ENCODE measurements at regions not wholly inside any gene's neighbourhood (a gene's known extent, or its start where the extent isn't known, plus 50 kb on each side); places are given as distances from the start of the nearest gene placed in this dataset.

DNA sequence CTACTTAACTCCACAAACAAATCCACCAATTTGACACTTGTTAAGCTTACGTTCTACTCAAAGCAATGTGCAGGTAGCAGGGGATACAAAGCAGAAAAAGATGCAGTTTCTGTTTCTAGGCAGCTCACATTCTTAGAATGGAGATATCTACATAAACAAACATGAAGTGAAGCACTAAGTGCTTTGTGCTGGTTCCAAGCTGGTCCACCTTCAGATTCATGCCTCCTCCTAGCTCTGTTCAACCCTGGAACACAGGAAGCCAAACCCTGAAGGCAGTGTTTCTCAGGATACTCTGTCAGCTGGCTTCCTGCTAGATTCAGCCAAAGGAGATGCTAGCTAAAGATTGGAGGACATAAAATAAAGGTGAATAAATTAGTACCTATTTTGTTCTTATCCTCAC is 55.3 kb upstream of the NOL4 start:
- H3K36me3 ChIP-seq (ENCODE audit: control insufficient read depth in 1 of 2, insufficient read depth in 2 of 2, low read length in 1 of 2) = no peaks in the 10 kb centered on the region
- 63 to 75% methylated on average over 1 of the region's 1 CpG for WGBS, 2 donors
- no peaks in the 10 kb centered on the region for H3K27me3 ChIP-seq (ENCODE audit: control insufficient read depth in 1 of 2, insufficient read depth in 2 of 2, low read length in 1 of 2)
- ATAC-seq (ENCODE audit: low FRiP score) (no peak), DNase-seq (no peak)
- intact Hi-C loops (cut with DNase I) = no loop called here
- no peaks in the 10 kb centered on the region for H3K9me3 ChIP-seq (ENCODE audit: control insufficient read depth, low read length)
- H3K4me1 ChIP-seq (ENCODE audit: control insufficient read depth in 1 of 2, insufficient read depth in 2 of 2, low read length in 2 of 2) = no peaks in the 10 kb centered on the region
- H3K4me3 ChIP-seq (ENCODE audit: low read length in 2 of 2) = no peak overlapping the region
- no peak overlapping the region for H3K27ac ChIP-seq (ENCODE audit: low read depth in 1 of 2, low read length in 2 of 2)

DNA sequence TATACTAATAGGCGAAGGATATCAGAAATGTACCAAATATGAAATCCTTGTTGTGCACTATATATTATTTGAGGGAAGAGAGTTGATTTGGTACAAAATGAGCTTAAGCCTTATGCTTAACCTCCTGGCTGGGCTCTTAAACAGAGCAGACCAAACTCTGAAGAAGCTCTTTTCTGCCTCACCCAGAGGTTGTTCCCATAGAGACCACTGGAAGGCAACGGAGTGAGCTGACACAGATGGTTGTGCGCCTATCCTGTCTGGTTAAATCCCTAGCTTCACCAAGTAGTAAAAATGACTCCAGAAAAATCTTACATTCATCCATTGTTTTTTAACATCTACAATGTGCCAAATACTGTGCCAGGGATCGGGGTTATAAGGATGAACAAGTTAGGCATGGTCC is 55.9 kb upstream of the NOL4 start:
- no peak overlapping the region for H3K27ac ChIP-seq (ENCODE audit: low read depth in 1 of 2, low read length in 2 of 2)
- no peaks in the 10 kb centered on the region for H3K36me3 ChIP-seq (ENCODE audit: control insufficient read depth in 1 of 2, insufficient read depth in 2 of 2, low read length in 1 of 2)
- intact Hi-C loops (cut with DNase I) = no loop called here
- ATAC-seq (ENCODE audit: low FRiP score) (no peak), DNase-seq (no peak)
- WGBS, 2 donors = 77 to 81% methylated on average over 4 of the region's 4 CpGs
- H3K27me3 ChIP-seq (ENCODE audit: control insufficient read depth in 1 of 2, insufficient read depth in 2 of 2, low read length in 1 of 2) = no peaks in the 10 kb centered on the region
- H3K9me3 ChIP-seq (ENCODE audit: control insufficient read depth, low read length) = no peaks in the 10 kb centered on the region
- H3K4me1 ChIP-seq (ENCODE audit: control insufficient read depth in 1 of 2, insufficient read depth in 2 of 2, low read length in 2 of 2) = no peaks in the 10 kb centered on the region
- H3K4me3 ChIP-seq (ENCODE audit: low read length in 2 of 2) = no peak overlapping the region

DNA sequence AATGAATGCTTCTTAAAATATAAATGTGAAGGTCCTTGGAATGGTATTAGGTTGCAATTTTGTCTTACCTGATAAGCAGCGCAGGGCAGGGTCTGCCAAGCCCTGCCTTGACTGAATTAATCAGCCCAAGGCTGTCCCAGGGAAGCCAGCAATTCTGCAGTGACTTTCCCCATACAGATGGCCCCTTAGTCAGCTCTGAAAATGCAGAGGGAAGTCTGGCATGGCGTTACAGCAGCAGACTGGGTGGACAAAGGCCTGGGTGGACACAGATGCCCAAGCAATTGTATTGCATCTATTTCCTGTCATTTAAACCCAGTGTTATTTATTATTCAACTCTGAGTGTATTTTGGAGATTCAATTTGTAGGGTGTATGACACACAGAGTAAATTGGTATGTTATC is 56.6 kb upstream of the NOL4 start:
- WGBS, 2 donors = 61 to 63% methylated on average over 2 of the region's 2 CpGs
- Histone ChIP-seq H3K27ac (ENCODE audit: low read depth in 1 of 2, low read length in 2 of 2) (no peak overlapping the region), H3K27me3 (ENCODE audit: control insufficient read depth in 1 of 2, insufficient read depth in 2 of 2, low read length in 1 of 2) (no peaks in the 10 kb centered on the region), H3K36me3 (ENCODE audit: control insufficient read depth in 1 of 2, insufficient read depth in 2 of 2, low read length in 1 of 2) (no peaks in the 10 kb centered on the region), H3K4me3 (ENCODE audit: low read length in 2 of 2) (no peak overlapping the region), H3K4me1 (ENCODE audit: control insufficient read depth in 1 of 2, insufficient read depth in 2 of 2, low read length in 2 of 2) (no peaks in the 10 kb centered on the region), H3K9me3 (ENCODE audit: control insufficient read depth, low read length) (no peaks in the 10 kb centered on the region)
- intact Hi-C loops (cut with DNase I) = no loop called here
- DNase-seq (no peak), ATAC-seq (ENCODE audit: low FRiP score) (no peak)

DNA sequence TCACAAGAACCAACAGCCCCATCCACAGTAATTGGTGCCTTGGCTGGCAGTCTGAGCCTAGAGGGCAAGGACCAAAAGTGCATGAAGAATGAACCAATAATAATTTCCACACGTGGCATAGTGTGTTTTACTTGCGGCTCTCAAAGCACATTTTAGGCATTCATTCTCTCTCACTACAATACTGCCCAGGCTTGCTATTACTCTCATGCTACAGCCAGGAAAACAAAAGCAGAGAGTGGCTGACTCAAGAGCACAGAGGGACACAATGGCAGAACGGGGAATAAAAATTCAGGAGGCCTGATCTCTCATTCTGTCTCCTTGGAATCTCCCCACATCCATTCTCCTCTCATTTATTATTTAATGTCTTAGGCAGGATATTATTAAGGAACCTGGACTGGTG is 57.0 kb upstream of the NOL4 start:
- no peaks in the 10 kb centered on the region for H3K27me3 ChIP-seq (ENCODE audit: control insufficient read depth in 1 of 2, insufficient read depth in 2 of 2, low read length in 1 of 2)
- intact Hi-C loops (cut with DNase I) = no loop called here
- WGBS, 2 donors = 52 to 66% methylated on average over 3 of the region's 3 CpGs
- DNase-seq (no peak), ATAC-seq (ENCODE audit: low FRiP score) (no peak)
- no peaks in the 10 kb centered on the region for H3K36me3 ChIP-seq (ENCODE audit: control insufficient read depth in 1 of 2, insufficient read depth in 2 of 2, low read length in 1 of 2)
- no peaks in the 10 kb centered on the region for H3K4me1 ChIP-seq (ENCODE audit: control insufficient read depth in 1 of 2, insufficient read depth in 2 of 2, low read length in 2 of 2)
- no peak overlapping the region for H3K4me3 ChIP-seq (ENCODE audit: low read length in 2 of 2)
- no peaks in the 10 kb centered on the region for H3K9me3 ChIP-seq (ENCODE audit: control insufficient read depth, low read length)
- H3K27ac ChIP-seq (ENCODE audit: low read depth in 1 of 2, low read length in 2 of 2) = no peak overlapping the region

DNA sequence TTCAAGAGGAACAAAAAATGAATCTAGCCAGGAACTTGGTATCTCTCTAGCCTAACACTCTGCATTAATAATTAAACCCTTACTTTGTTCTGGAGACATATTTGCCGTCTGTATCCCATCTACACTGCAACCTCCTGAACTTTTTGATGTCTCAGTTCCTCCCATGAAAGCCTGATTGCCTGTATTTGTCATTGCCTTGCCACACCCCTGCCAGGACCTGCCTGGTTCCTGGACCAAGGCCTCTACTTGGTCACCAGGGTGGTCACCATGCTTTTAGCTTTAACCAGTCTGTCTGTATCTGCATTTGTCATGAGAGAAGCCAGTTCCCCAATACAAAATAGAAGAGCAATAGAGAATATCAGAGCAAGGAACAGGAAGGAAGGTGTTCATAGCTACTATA is 58.8 kb upstream of the NOL4 start:
- intact Hi-C loops (cut with DNase I) = no loop called here
- Histone ChIP-seq H3K4me1 (ENCODE audit: control insufficient read depth in 1 of 2, insufficient read depth in 2 of 2, low read length in 2 of 2) (no peaks in the 10 kb centered on the region), H3K4me3 (ENCODE audit: low read length in 2 of 2) (no peak overlapping the region), H3K36me3 (ENCODE audit: control insufficient read depth in 1 of 2, insufficient read depth in 2 of 2, low read length in 1 of 2) (no peaks in the 10 kb centered on the region), H3K27ac (ENCODE audit: low read depth in 1 of 2, low read length in 2 of 2) (no peak overlapping the region), H3K27me3 (ENCODE audit: control insufficient read depth in 1 of 2, insufficient read depth in 2 of 2, low read length in 1 of 2) (no peaks in the 10 kb centered on the region), H3K9me3 (ENCODE audit: control insufficient read depth, low read length) (peaks cover 7% of the 10 kb centered on the region)
- no peak for ATAC-seq (ENCODE audit: low FRiP score)
- 69 to 85% methylated on average over 1 of the region's 1 CpG for WGBS, 2 donors
- DNase-seq = no peak

DNA sequence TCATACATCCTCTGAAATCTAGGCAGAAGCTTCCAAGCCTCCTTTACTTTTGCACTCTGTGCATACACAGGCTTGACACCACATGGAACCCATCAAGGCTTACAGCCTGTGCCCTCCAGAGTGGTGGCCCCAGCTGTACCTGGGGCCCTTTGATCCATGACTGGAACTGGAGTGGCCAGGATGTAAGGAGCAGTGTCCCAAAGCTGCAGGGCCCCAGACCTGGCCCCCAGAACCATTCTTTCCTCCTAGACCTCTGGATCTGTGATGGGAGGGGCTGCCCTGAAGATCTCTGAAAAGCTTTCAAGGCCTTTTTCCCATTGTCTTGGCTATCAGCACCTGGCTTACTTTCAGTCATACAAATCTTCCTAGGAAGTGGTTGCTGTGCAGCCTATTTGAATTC is 63.1 kb upstream of the NOL4 start:
- intact Hi-C loops (cut with DNase I) = no loop called here

DNA sequence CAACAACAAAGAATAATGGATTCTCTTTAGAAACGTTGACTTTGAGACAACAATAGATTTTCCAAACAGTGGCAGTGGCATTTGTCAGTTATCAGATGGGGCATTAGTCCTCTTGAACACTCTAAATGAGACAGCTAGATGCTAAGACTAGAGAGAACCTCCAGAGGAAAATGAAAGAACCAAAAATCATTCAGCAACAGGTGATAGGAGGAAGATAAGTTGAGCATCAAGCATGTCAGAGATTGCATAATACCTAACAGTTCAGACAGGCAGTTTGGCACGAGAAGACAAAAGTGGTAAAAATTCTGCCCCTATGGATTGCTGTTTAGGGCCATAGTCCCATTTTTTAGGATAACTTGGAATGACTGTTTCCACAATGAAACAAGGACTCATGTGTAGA is 67.9 kb upstream of the NOL4 start:
- H3K4me3 ChIP-seq (ENCODE audit: low read length in 2 of 2) = no peak overlapping the region
- no peaks in the 10 kb centered on the region for H3K4me1 ChIP-seq (ENCODE audit: control insufficient read depth in 1 of 2, insufficient read depth in 2 of 2, low read length in 2 of 2)
- no peak overlapping the region for H3K27ac ChIP-seq (ENCODE audit: low read depth in 1 of 2, low read length in 2 of 2)
- no peaks in the 10 kb centered on the region for H3K27me3 ChIP-seq (ENCODE audit: control insufficient read depth in 1 of 2, insufficient read depth in 2 of 2, low read length in 1 of 2)
- ATAC-seq (ENCODE audit: low FRiP score) = no peak
- peaks cover 6% of the 10 kb centered on the region for H3K9me3 ChIP-seq (ENCODE audit: control insufficient read depth, low read length)
- intact Hi-C loops (cut with DNase I) = no loop called here
- H3K36me3 ChIP-seq (ENCODE audit: control insufficient read depth in 1 of 2, insufficient read depth in 2 of 2, low read length in 1 of 2) = no peaks in the 10 kb centered on the region
- WGBS, 2 donors = 59 to 64% methylated on average over 2 of the region's 2 CpGs
- no peak for DNase-seq

More for the DNA sequence above, 63.1 kb upstream of the NOL4 start:
- H3K4me3 ChIP-seq (ENCODE audit: low read length in 2 of 2) = no peak overlapping the region
- H3K27ac ChIP-seq (ENCODE audit: low read depth in 1 of 2, low read length in 2 of 2) = no peak overlapping the region
- H3K27me3 ChIP-seq (ENCODE audit: control insufficient read depth in 1 of 2, insufficient read depth in 2 of 2, low read length in 1 of 2) = no peaks in the 10 kb centered on the region
- no peak for ATAC-seq (ENCODE audit: low FRiP score)
- no peaks in the 10 kb centered on the region for H3K36me3 ChIP-seq (ENCODE audit: control insufficient read depth in 1 of 2, insufficient read depth in 2 of 2, low read length in 1 of 2)
- no peaks in the 10 kb centered on the region for H3K4me1 ChIP-seq (ENCODE audit: control insufficient read depth in 1 of 2, insufficient read depth in 2 of 2, low read length in 2 of 2)
- no peak for DNase-seq
- H3K9me3 ChIP-seq (ENCODE audit: control insufficient read depth, low read length) = peaks cover 9% of the 10 kb centered on the region

DNA sequence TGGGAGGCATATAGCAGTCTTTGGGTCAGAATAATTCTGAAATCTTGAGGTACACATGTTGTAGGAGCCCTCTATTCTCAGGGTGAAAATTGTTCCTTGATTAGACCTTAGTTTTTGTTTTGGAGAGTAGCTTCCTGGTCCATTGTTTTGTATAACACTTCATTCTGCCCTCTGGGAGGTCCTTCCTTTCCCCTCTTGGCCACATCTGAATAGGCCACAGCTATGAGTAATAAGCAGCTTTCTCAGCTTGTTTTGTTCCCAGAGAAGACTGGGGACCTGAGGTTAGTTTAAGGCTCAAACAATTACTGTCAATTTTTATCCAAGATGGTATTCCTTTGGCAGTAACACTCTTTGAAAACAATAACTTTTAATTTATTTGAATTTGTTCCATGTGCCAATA is 72.6 kb upstream of the NOL4 start:
- Histone ChIP-seq H3K27me3 (ENCODE audit: control insufficient read depth in 1 of 2, insufficient read depth in 2 of 2, low read length in 1 of 2) (peaks cover 0 to 3% of the 10 kb centered on the region in 2 donors), H3K36me3 (ENCODE audit: control insufficient read depth in 1 of 2, insufficient read depth in 2 of 2, low read length in 1 of 2) (no peaks in the 10 kb centered on the region), H3K27ac (ENCODE audit: low read depth in 1 of 2, low read length in 2 of 2) (no peak overlapping the region), H3K4me3 (ENCODE audit: low read length in 2 of 2) (no peak overlapping the region), H3K4me1 (ENCODE audit: control insufficient read depth in 1 of 2, insufficient read depth in 2 of 2, low read length in 2 of 2) (no peaks in the 10 kb centered on the region), H3K9me3 (ENCODE audit: control insufficient read depth, low read length) (peaks cover 2% of the 10 kb centered on the region)
- no peak for DNase-seq
- no peak for ATAC-seq (ENCODE audit: low FRiP score)
- intact Hi-C loops (cut with DNase I) = no loop called here

DNA sequence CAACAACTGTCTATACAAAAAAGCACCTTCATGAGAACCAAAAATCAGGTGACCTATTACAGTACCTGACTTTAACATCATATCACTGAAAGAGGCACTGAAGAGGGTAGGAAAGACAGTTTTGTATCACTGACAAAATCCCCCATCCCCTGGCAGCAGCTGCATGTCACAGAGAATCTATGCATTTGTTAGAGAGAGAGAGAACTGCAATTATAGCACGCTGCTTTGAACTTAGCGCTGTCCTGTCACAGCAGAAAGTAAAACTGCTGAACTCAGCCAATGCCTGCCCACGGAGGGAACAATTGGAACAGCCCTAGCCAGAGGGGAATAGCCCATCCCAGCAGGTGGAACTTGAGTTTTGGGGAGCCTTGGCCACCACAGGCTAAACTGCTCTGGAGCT is 75.1 kb upstream of the NOL4 start:
- Histone ChIP-seq H3K27ac (ENCODE audit: low read depth in 1 of 2, low read length in 2 of 2) (no peak overlapping the region), H3K4me1 (ENCODE audit: control insufficient read depth in 1 of 2, insufficient read depth in 2 of 2, low read length in 2 of 2) (no peaks in the 10 kb centered on the region), H3K27me3 (ENCODE audit: control insufficient read depth in 1 of 2, insufficient read depth in 2 of 2, low read length in 1 of 2) (peaks cover 0 to 3% of the 10 kb centered on the region in 2 donors), H3K9me3 (ENCODE audit: control insufficient read depth, low read length) (peaks cover 2% of the 10 kb centered on the region), H3K36me3 (ENCODE audit: control insufficient read depth in 1 of 2, insufficient read depth in 2 of 2, low read length in 1 of 2) (no peaks in the 10 kb centered on the region), H3K4me3 (ENCODE audit: low read length in 2 of 2) (no peak overlapping the region)
- WGBS, 2 donors = 67 to 68% methylated on average over 3 of the region's 3 CpGs
- DNase-seq (no peak), ATAC-seq (ENCODE audit: low FRiP score) (no peak)
- intact Hi-C loops (cut with DNase I) = no loop called here

DNA sequence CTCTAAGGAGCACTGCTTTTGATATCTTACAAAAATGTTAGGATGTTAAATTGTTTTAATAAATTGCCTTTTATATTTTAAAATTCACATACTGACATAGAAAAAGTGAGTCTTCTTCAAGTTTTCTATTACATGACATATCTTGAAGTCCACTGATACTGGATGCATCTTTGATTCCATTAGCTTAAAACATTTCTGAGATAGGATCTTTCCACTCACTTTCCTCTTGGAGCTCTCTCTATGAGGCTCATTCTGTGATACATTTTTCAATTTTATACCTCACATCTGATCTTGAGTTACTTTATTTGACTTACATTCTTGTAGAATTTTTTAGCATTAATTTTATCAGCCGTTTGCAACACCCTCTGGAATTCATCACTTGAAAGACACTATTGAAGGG is 86.8 kb upstream of the NOL4 start:
- WGBS, 2 donors = 26% methylated on average over 1 of the region's 1 CpG
- no peaks in the 10 kb centered on the region for H3K4me1 ChIP-seq (ENCODE audit: control insufficient read depth in 1 of 2, insufficient read depth in 2 of 2, low read length in 2 of 2)
- ATAC-seq (ENCODE audit: low FRiP score) = no peak

More for the DNA sequence above, 86.8 kb upstream of the NOL4 start:
- H3K9me3 ChIP-seq (ENCODE audit: control insufficient read depth, low read length) = peaks cover 1% of the 10 kb centered on the region
- H3K27me3 ChIP-seq (ENCODE audit: control insufficient read depth in 1 of 2, insufficient read depth in 2 of 2, low read length in 1 of 2) = no peaks in the 10 kb centered on the region
- no peak overlapping the region for H3K4me3 ChIP-seq (ENCODE audit: low read length in 2 of 2)
- H3K27ac ChIP-seq (ENCODE audit: low read depth in 1 of 2, low read length in 2 of 2) = no peak overlapping the region
- H3K36me3 ChIP-seq (ENCODE audit: control insufficient read depth in 1 of 2, insufficient read depth in 2 of 2, low read length in 1 of 2) = no peaks in the 10 kb centered on the region
- DNase-seq = no peak
- intact Hi-C loops (cut with DNase I) = no loop called here

Data from aorta (tissue), 5 donors.